ENCODE measurements at regions not wholly inside any gene's neighbourhood (a gene's known extent, or its start where the extent isn't known, plus 50 kb on each side); places are given as distances from the start of the nearest gene placed in this dataset.
"Not testable (repeated sequence)": the region's sequence is repeated elsewhere in the genome, so short reads cannot be mapped to it uniquely, and the experiment has no call there.

DNA sequence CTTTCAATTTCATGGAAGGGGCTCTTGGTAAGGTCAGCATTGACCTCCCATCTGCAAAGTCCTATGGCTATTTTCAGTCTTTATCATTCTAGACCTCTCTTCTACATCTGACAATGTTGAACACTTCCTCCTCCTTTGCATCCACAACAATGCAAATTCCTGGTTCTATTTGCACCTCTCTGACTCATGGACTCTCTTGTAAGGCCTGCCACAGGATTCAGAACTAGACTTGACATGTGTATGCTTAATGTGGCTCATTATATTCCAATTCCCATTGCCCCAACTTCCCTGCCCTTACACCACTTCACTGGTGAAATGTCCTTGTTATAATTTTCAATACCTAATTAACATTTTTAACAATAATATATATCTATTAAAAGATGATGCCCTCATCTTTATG, 314.3 kb upstream of the FGF13 start:
- no peaks in the 10 kb centered on the region for H3K36me3 Mint-ChIP-seq (ENCODE audit: low read depth)
- intact Hi-C loops (cut with micrococcal nuclease) = no loop called here
- no peaks in the 10 kb centered on the region for H3K9me3 Mint-ChIP-seq
- H3K27me3 Mint-ChIP-seq (ENCODE audit: low read depth) = no peaks in the 10 kb centered on the region
- no peaks in the 10 kb centered on the region for H3K4me1 Mint-ChIP-seq (ENCODE audit: low read depth)
- no peak for DNase-seq
- CTCF ChIA-PET = no interaction called here
- H3K27ac Mint-ChIP-seq = no peak overlapping the region
- H3K4me3 Mint-ChIP-seq = no peak overlapping the region

DNA sequence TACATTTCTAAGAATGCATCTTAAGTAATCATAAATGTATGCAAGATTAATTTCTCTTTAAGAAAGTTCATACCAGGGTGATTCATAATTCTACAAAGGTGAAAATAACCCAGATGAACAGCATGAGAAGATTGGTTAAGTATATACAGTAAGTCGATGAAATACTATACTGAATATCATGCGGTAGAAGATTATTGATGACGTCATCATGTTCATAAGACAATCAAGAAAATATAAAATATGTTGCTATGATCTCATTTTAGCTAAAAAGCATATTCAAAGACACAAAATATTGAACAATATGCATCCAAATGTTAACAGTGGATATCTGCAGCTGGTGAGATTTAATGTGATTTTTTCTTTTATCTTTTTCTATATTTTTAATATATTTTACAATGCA, 312.0 kb upstream of the FGF13 start:
- Mint-ChIP-seq H3K4me1 (ENCODE audit: low read depth) (no peaks in the 10 kb centered on the region), H3K27ac (no peak overlapping the region), H3K9me3 (no peaks in the 10 kb centered on the region), H3K4me3 (no peak overlapping the region), H3K27me3 (ENCODE audit: low read depth) (no peaks in the 10 kb centered on the region), H3K36me3 (ENCODE audit: low read depth) (no peaks in the 10 kb centered on the region)
- CTCF ChIA-PET = no interaction called here
- no peak for DNase-seq
- intact Hi-C loops (cut with micrococcal nuclease) = no loop called here

DNA sequence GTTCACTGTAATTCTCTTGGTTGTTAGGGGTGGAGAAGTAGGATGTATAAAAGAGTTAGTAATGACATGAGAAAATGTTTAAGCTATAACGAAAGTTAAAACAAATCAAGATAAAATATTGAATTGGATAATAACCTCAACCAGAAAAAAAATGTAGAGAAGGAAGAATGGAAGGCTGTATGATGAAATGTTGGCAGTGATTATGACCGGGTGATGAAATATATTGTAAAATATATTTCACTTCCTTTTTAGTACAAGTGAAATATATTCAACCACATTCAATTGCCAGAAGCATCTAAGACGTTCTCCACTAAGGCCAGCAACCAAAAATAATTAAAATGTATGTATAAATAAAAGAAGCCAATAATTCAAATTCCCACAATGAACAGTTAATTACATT, 309.3 kb upstream of the FGF13 start:
- CTCF ChIA-PET = no interaction called here
- H3K4me1 Mint-ChIP-seq (ENCODE audit: low read depth) = no peaks in the 10 kb centered on the region
- no peak for DNase-seq
- intact Hi-C loops (cut with micrococcal nuclease) = no loop called here
- peaks cover under 1% of the 10 kb centered on the region for H3K9me3 Mint-ChIP-seq
- no peak overlapping the region for H3K27ac Mint-ChIP-seq
- H3K4me3 Mint-ChIP-seq = no peak overlapping the region
- no peaks in the 10 kb centered on the region for H3K36me3 Mint-ChIP-seq (ENCODE audit: low read depth)
- H3K27me3 Mint-ChIP-seq (ENCODE audit: low read depth) = no peaks in the 10 kb centered on the region

DNA sequence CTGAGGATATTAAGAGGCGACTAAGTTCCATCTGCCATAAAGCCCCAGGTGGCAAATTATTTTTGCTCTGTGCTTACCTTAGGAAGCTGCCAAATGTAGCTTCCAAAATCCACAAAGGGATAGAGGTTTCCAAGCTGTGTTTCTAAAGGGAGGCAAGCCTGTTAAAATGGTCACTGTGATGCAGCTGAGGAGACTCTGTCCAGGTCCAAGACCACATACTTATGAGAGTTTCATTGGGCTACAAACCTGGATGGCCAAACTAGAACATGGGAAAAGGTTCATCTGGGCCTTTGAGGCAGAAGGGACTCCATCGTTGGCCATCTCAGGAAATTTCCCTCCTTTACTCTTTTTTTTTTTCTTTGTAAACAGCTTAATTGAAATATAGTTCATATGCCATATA, 306.9 kb upstream of the FGF13 start:
- DNase-seq = no peak
- H3K27ac Mint-ChIP-seq = no peak overlapping the region
- no peak overlapping the region for H3K4me3 Mint-ChIP-seq
- no peaks in the 10 kb centered on the region for H3K36me3 Mint-ChIP-seq (ENCODE audit: low read depth)
- intact Hi-C loops (cut with micrococcal nuclease) = no loop called here
- H3K4me1 Mint-ChIP-seq (ENCODE audit: low read depth) = no peaks in the 10 kb centered on the region
- H3K27me3 Mint-ChIP-seq (ENCODE audit: low read depth) = no peaks in the 10 kb centered on the region
- peaks cover 13% of the 10 kb centered on the region for H3K9me3 Mint-ChIP-seq
- CTCF ChIA-PET = no interaction called here

DNA sequence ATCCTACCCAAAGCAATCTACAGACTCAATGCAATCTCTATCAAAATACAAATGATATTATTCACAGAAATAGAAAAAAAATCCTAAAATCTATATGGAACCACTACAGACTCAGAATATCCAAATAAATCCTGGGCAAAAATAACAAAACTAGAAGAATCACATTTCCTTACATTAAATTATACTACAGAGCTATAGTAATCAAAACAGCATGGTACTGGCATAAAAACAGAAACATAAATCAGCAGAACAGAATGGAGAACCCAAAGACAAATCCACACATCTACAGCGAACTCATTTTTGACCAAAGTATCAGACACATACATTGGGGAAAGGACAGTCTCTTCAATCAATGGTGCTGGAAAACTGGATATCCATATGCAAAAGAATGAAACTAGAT, 304.1 kb upstream of the FGF13 start:
- no peak overlapping the region for H3K4me3 Mint-ChIP-seq
- intact Hi-C loops (cut with micrococcal nuclease) = no loop called here

DNA sequence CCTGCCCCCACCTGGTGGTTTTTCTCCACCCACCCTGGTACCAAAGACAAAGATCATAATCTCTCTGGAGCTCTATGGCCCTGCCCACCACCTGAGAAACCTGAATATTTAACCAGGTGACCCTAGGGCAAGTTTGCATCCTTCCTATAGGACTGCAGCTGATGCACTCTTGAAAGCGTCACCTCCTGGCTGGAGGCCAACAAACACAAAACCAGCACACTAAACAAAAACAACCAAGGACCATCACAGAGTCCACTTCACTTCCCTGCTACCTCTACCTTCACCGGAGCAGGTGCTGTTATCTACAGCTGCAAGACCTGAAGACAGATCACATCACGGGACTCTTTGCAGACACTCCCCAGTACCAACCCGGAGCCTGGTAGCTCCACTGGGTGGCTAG, 296.7 kb upstream of the FGF13 start:
- CTCF ChIA-PET = no interaction called here
- no peak overlapping the region for H3K4me3 Mint-ChIP-seq
- H3K36me3 Mint-ChIP-seq (ENCODE audit: low read depth) = no peaks in the 10 kb centered on the region
- intact Hi-C loops (cut with micrococcal nuclease) = no loop called here
- H3K4me1 Mint-ChIP-seq (ENCODE audit: low read depth) = no peaks in the 10 kb centered on the region
- peaks cover 7% of the 10 kb centered on the region for H3K9me3 Mint-ChIP-seq
- no peak overlapping the region for H3K27ac Mint-ChIP-seq
- no peaks in the 10 kb centered on the region for H3K27me3 Mint-ChIP-seq (ENCODE audit: low read depth)
- no peak for DNase-seq

More for the DNA sequence above, 304.1 kb upstream of the FGF13 start:
- no peaks in the 10 kb centered on the region for H3K36me3 Mint-ChIP-seq (ENCODE audit: low read depth)
- H3K9me3 Mint-ChIP-seq = peaks cover 17% of the 10 kb centered on the region
- H3K4me1 Mint-ChIP-seq (ENCODE audit: low read depth) = no peaks in the 10 kb centered on the region
- CTCF ChIA-PET = no interaction called here
- DNase-seq = no peak
- no peaks in the 10 kb centered on the region for H3K27me3 Mint-ChIP-seq (ENCODE audit: low read depth)
- no peak overlapping the region for H3K27ac Mint-ChIP-seq

DNA sequence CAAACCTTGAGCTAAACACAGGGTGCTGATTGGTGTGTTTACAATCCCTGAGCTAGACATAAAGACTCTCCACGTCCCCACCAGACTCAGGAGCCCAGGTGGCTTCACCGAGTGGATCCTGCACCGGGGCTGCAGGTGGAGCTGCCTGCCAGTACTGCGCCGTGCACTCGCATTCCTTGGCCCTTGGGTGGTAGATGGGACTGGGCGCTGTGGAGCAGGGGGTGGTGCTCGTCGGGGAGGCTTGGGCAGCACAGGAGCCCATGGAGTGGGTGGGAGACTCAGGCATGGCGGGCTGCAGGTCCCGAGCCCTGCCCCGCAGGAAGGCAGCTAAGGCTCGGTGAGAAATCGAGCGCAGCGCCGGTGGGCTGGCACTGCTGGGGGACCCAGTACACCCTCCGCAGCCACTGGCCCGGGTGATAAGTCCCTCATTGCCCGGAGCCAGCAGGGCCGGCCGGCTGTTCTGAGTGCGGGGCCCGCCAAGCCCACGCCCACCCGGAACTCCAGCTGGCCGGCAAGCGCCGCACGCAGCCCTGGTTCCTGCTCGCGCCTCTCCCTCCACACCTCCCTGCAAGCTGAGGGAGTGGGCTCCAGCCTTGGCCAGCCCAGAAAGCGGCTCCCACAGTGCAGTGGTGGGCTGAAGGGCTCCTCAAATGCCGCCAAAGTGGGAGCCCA, 292.5 kb upstream of the FGF13 start:
- H3K9me3 Mint-ChIP-seq; H3K27ac Mint-ChIP-seq; H3K27me3 Mint-ChIP-seq (ENCODE audit: low read depth); H3K4me1 Mint-ChIP-seq (ENCODE audit: low read depth); intact Hi-C loops (cut with micrococcal nuclease); H3K36me3 Mint-ChIP-seq (ENCODE audit: low read depth); CTCF ChIA-PET; H3K4me3 Mint-ChIP-seq; DNase-seq: not testable (repeated sequence)

DNA sequence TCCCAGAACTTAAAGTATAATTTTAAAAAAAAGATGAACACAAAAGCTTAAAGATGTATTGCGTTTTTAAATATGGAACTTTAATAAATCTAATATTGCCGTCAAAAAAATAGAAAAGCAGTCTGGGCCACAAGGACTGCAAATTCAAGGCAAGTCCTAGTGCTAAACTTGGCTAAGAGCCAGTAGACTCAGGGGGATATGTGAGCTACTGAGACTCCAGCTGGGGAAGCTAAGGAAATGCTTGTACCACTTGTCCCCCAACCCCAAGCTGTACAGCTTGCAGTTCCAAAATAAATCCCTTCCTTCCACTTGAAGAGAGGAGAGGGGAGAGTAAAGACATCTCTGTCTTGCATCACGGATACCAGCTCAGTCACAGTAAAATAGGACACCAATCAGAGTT, 290.8 kb upstream of the FGF13 start:
- Mint-ChIP-seq H3K4me1 (ENCODE audit: low read depth) (no peaks in the 10 kb centered on the region), H3K36me3 (ENCODE audit: low read depth) (no peaks in the 10 kb centered on the region), H3K4me3 (no peak overlapping the region), H3K9me3 (no peaks in the 10 kb centered on the region), H3K27ac (no peak overlapping the region), H3K27me3 (ENCODE audit: low read depth) (no peaks in the 10 kb centered on the region)
- CTCF ChIA-PET = no interaction called here
- intact Hi-C loops (cut with micrococcal nuclease) = no loop called here
- DNase-seq = no peak

DNA sequence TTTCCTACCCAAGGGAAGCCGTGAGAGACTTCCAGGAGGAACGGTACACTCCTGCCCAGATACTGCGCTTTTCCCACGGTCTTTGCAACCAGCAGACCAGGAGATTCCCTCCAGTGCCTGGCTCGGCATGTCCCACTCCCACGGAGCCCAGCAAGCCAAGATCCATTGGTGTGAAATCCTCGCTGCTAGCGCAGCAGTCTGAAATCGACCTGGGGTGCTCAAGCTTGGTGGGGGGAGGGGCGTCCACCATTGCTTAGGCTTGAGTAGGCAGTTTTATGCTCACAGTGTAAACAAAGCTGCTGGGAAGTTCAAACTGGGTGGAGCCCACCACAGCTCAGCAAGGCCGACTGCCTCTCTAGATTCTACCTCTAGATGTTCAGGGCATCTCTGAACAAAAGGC, 284.8 kb upstream of the FGF13 start:
- intact Hi-C loops (cut with micrococcal nuclease) = no loop called here
- Mint-ChIP-seq H3K36me3 (ENCODE audit: low read depth) (no peaks in the 10 kb centered on the region), H3K9me3 (no peaks in the 10 kb centered on the region), H3K27me3 (ENCODE audit: low read depth) (no peaks in the 10 kb centered on the region), H3K4me1 (ENCODE audit: low read depth) (no peaks in the 10 kb centered on the region), H3K27ac (no peak overlapping the region), H3K4me3 (no peak overlapping the region)
- CTCF ChIA-PET = no interaction called here
- DNase-seq = no peak

DNA sequence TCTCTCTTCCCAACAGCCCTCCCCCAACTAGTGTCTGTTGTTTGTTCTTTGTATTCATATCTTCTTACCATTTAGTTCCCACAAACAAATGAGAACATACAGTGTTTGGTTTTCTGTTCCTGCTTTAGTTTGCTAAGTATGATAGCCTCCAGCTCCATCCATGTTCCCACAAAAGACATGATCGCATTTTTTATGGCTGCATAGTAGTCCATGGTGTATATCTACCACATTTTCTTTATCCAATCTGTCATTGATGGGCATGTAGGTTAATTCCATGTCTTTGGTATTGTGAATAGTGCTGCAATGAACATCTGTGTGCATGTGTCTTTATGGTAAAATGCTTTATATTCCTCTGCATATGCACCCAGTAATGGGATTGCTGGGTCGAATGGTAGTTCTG, 283.9 kb upstream of the FGF13 start:
- Mint-ChIP-seq H3K4me1 (ENCODE audit: low read depth) (no peaks in the 10 kb centered on the region), H3K9me3 (no peaks in the 10 kb centered on the region), H3K36me3 (ENCODE audit: low read depth) (no peaks in the 10 kb centered on the region), H3K27me3 (ENCODE audit: low read depth) (no peaks in the 10 kb centered on the region), H3K4me3 (no peak overlapping the region), H3K27ac (no peak overlapping the region)
- no peak for DNase-seq
- CTCF ChIA-PET = no interaction called here
- intact Hi-C loops (cut with micrococcal nuclease) = no loop called here

DNA sequence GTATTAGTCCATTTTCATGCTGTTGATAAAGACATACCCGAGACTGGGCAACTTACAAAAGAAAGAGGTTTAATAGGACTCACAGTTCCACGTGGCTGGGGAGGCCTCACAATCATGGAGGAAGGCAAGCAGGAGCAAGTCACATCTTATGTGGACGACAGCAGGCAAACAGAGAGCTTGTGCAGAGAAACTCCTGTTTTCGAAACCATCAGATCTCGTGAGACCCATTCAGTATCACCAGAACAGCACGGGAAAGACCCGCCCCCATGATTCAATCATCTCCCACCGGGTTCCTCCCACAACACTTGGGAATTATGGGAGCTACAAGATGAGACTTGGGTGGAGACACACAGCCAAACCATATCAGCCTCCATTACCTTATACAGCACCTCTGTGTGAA, 278.9 kb upstream of the FGF13 start:
- H3K27ac Mint-ChIP-seq; intact Hi-C loops (cut with micrococcal nuclease); H3K9me3 Mint-ChIP-seq; H3K4me1 Mint-ChIP-seq (ENCODE audit: low read depth); H3K27me3 Mint-ChIP-seq (ENCODE audit: low read depth); H3K36me3 Mint-ChIP-seq (ENCODE audit: low read depth); CTCF ChIA-PET; DNase-seq; H3K4me3 Mint-ChIP-seq: not testable (repeated sequence)

DNA sequence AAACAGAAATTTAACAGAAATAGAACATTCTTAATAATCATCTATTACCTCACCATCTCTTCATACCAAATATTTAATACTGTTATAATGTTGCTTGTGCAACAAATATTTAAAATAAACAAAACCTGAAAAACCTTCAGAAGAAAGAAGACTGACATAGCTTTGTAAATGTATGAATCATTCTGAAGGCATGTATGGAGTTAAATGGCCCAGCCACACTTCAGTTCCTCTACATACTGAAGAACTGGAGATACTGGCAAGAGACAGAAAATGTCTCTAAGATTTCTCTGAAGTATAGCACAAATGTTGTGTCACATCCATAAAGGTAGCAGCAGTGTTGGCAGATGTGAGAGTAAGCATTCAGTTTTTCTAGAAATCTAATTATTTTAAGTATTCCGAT, 275.3 kb upstream of the FGF13 start:
- H3K9me3 Mint-ChIP-seq = no peaks in the 10 kb centered on the region
- DNase-seq = no peak
- intact Hi-C loops (cut with micrococcal nuclease) = no loop called here
- no peak overlapping the region for H3K27ac Mint-ChIP-seq
- H3K36me3 Mint-ChIP-seq (ENCODE audit: low read depth) = no peaks in the 10 kb centered on the region
- no peak overlapping the region for H3K4me3 Mint-ChIP-seq
- CTCF ChIA-PET = no interaction called here
- no peaks in the 10 kb centered on the region for H3K27me3 Mint-ChIP-seq (ENCODE audit: low read depth)
- H3K4me1 Mint-ChIP-seq (ENCODE audit: low read depth) = no peaks in the 10 kb centered on the region

DNA sequence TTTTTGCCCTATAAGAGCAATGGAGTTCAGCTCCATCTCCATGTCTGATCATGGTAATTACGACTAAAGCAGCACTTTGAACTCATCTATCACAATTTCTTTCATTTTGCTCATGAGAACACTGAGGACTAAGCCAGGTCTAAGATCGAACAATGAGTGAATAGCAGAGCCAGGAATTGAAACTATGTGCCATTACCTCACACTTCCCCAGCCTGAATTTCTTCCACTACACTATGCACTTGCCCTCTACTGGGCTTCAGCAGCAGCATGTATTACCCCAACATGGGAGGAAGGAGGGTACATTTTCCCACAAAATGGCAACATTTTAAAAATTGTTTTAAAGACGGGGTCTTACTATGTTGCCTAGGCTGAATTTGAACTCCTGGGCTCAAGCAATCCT, 274.7 kb upstream of the FGF13 start:
- H3K4me1 Mint-ChIP-seq (ENCODE audit: low read depth) = no peaks in the 10 kb centered on the region
- H3K27me3 Mint-ChIP-seq (ENCODE audit: low read depth) = no peaks in the 10 kb centered on the region
- no peaks in the 10 kb centered on the region for H3K36me3 Mint-ChIP-seq (ENCODE audit: low read depth)
- no peak overlapping the region for H3K27ac Mint-ChIP-seq
- intact Hi-C loops (cut with micrococcal nuclease) = no loop called here
- no peaks in the 10 kb centered on the region for H3K9me3 Mint-ChIP-seq
- H3K4me3 Mint-ChIP-seq = no peak overlapping the region
- CTCF ChIA-PET = no interaction called here
- no peak for DNase-seq

DNA sequence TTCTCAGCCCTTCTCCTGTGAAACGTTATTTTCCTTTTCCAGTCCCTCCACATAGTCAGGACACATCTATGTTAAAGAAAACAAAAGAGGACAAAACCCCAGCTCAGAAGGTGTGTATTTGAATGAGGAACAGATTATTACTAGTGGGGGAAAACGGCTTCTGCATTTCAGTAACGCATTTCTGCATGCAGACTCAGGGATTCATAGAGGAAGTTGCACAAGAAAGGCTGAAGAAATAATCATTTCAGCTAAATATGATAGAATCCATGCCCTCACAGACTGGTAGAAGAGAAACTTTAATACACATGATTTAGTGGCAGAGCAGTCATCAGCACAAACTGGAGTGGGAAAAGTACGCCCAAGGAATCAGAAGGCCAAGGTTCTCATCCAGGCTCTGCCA, 270.8 kb upstream of the FGF13 start:
- Mint-ChIP-seq H3K27me3 (ENCODE audit: low read depth) (no peaks in the 10 kb centered on the region), H3K9me3 (no peaks in the 10 kb centered on the region), H3K27ac (no peak overlapping the region), H3K4me1 (ENCODE audit: low read depth) (no peaks in the 10 kb centered on the region), H3K4me3 (no peak overlapping the region), H3K36me3 (ENCODE audit: low read depth) (no peaks in the 10 kb centered on the region)
- CTCF ChIA-PET = no interaction called here
- no peak for DNase-seq
- intact Hi-C loops (cut with micrococcal nuclease) = no loop called here
